GM10248 (cell line): ENCODE measurements at regions not wholly inside any gene's neighbourhood (a gene's known extent, or its start where the extent isn't known, plus 50 kb on each side); places are given as distances from the start of the nearest gene placed in this dataset.

Source experiments
- CTCF ChIA-PET: fragments of 300-600 bp; sonication (Branson Sonifier 250); formaldehyde crosslinking; extraction: SDS; loops from one replicate; lab custom pipeline; 2021; ENCODE audit warnings: antibody characterized with exemption; lab: Yijun Ruan, JAX
- POLR2A ChIA-PET: fragments of 350-650 bp; sonication (Branson Sonifier 250); formaldehyde crosslinking; extraction: SDS; loops from one replicate; lab custom pipeline; 2020; ENCODE audit warnings: antibody characterized with exemption; lab: Yijun Ruan, JAX
- DNase-seq: peaks from one replicate; pipeline ENCODE4 v3.0.0; 2012; ENCODE audit errors: extremely low spot score
- CTCF ChIP-seq: IDR thresholded peaks from 2 replicates; pipeline ENCODE4 v1.5.1; 2012; ENCODE audit warnings: mild to moderate bottlenecking, low read depth; ENCODE audit errors: extremely low read depth, missing control alignments, control extremely low read depth

GRCh38 chr11:70542406-70542805 is 144.1 kb downstream of the CTTN start:
- ChIA-PET POLR2A (no interaction called here), CTCF (no interaction called here)
- no peak for TF ChIP-seq CTCF
- DNase-seq, result no peak

- no peak for DNase-seq
- POLR2A ChIA-PET, result no interaction called here
- no peak for TF ChIP-seq CTCF
- CTCF ChIA-PET, result no interaction called here
Observed at GRCh38 chr11:70542811-70543210, 144.5 kb downstream of the CTTN start.

GRCh38 chr11:70543611-70544010 is 145.3 kb downstream of the CTTN start:
- DNase-seq, result no peak
- POLR2A ChIA-PET, result no interaction called here
- no peak for TF ChIP-seq CTCF
- CTCF ChIA-PET, result no interaction called here

GRCh38 chr11:70544067-70544773 is 145.9 kb downstream of the CTTN start:
- ChIA-PET POLR2A (no interaction called here), CTCF (no interaction called here)
- TF ChIP-seq CTCF, result no peak
- DNase-seq, result no peak

- DNase-seq, result no peak
- ChIA-PET CTCF (interaction anchor here (1.3 kb wide), 1 partner anchor 48 kb away, joined by 3 read pairs; no protein-coding TSS in a partner anchor), POLR2A (no interaction called here)
- no peak for TF ChIP-seq CTCF
Observed at GRCh38 chr11:70544774-70545609, 146.7 kb downstream of the CTTN start.

GRCh38 chr11:70545610-70545912 is 147.2 kb downstream of the CTTN start:
- POLR2A ChIA-PET, result no interaction called here
- TF ChIP-seq CTCF, result no peak
- CTCF ChIA-PET, result interaction anchor here (1.3 kb wide), 1 partner anchor 48 kb away, joined by 3 read pairs; no protein-coding TSS in a partner anchor
- no peak for DNase-seq
